CD4-positive, alpha-beta T cell treated with Interleukin-6 for 4 hours (primary cell): ENCODE measurements at regions not wholly inside any gene's neighbourhood (a gene's known extent, or its start where the extent isn't known, plus 50 kb on each side); places are given as distances from the start of the nearest gene placed in this dataset.

Experiments
- DNase-seq: peaks from one replicate; pipeline ENCODE4 v3.0.0-alpha.2; 2020; ENCODE audit warnings: mixed read lengths

DNA sequence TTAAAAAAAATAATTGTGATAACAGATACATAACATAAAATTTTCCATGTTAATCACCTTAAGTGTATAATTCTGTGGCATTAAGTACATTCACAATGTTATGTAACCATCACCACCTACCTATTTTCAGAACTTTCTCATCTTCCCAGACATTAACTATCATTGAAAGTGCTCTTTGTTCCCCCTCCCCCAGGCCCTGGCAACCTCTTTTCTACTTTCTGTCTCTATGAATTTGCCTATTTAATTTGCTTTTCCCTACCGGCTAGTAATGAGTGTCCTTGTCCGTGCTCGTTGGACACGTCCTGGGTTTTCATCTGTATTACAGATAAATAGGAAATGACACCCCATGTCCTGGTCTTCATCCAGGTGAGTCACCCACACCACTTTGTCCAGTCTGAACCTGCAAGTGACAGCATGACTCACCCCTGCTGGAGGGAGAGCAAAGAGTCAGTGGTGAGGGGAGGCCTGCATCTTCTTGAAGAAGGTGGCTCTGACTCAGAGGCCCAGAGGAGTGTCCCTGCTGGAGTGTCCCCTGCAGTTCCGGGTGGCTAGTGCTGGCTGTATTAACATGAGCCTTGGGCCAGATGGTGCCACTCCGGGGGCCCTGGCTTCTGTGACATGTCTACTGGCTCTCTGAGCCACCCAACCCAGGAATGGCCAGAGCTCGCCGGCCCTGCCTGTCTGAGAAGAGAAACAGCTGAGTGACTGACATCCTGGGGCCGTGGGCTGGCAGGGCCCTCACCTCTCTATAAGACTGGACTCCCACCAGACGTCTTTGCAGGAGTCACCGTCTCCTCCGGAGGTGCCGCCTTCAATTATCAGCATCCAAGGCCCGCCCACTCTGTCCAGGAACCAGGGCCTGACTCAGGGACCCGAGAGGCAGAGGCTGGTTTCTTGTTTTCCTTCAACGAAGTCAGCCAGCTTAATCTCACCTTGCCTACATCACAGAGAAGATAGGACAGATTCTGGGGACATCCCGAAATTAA, 503.2 kb upstream of the MKI67 start:
- DNase-seq, result no peak

DNA sequence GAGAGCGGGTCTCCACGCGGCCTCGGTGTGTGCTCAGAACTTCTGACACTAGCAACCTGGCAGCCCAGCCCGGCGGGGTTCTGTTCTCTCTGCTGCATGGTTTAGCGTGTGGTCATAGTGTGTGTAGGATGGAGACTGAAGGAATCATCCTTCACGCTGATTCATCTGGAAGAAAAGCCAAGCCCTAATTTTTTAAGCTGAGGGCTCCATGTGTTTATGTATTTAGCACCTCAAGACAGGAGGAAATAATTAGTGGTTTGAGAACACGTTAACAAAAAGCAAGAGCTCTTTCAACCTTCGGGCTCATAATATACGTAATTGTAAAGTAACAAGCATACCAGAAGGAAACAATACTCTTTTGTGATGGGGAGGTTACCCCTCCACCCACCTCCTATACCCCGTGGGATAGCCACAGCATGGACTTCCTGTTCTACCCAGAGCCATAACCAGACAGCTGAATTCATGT, 504.6 kb upstream of the MKI67 start:
- DNase-seq, result no peak

DNA sequence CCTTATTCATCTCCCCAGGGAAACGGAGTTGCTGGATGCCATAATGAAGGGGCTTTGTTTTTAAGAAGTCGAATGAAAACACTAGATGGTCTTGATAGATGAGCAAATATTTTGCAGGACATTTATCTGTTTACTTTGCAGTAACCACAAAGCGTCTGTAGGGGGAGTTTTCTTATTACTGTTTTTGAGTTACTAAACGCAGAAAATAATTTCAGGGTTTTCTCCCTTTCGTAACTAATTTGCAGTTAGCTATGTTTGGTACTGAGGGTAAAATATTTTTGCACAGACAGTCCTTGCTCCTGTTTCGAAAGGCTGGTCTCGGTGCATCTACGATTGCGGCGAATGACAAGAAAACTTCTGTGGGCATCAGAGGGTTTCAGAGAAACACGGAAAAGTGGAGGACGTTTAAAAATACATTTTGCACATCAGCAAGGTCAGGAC, 505.6 kb upstream of the MKI67 start:
- DNase-seq, result no peak

DNA sequence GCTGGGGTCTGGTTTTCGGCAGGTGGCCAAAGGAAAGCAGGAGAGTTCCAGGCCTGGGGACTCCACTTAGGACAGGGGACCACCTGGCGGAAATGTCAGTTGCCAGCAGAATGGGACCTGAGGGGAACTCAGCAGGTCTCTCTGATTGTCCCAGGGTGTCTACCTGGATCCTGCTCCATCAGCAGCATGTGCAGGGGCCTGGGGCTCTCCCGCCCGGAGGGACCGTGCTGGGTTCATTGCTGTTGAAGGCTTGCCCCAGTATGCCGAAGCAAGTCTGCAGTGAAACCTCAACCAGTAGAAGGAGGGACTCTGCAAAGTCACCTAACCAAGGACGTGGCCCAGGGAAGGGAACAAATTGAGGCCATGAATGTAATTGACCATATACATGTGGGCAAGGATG, 506.5 kb upstream of the MKI67 start:
- no peak for DNase-seq

DNA sequence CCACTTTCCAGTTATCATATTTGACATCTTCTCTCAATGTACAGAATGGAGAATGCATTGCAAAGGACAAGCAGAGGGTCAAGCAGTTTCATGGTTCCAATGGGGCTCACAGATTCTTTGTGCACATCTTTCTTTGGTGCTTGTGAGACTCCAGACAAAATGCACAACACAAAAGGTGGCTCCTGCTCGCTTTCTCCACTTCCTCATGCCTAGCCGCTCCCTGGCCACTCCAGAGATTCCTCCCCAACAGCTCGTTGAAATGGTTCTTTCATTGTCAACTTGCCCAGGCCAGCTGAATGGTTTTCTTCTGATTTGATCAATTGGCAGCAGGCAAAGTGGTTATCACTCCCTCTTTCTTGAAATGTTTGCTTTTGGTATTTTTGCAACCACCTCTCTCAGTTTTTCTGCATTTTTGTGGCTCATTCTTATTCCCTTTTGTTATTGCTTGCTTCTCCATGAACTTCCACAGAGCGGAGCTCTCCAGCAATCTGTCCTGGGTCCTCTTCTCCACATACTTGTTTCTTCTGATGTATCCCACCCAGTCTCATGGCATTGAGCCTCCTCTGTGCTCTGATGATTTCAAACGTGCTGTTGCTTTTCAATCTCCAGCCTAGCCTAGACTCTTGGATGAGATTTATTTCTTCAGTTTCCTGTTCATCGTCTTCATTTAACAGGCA, 507.8 kb upstream of the MKI67 start:
- DNase-seq, result no peak

DNA sequence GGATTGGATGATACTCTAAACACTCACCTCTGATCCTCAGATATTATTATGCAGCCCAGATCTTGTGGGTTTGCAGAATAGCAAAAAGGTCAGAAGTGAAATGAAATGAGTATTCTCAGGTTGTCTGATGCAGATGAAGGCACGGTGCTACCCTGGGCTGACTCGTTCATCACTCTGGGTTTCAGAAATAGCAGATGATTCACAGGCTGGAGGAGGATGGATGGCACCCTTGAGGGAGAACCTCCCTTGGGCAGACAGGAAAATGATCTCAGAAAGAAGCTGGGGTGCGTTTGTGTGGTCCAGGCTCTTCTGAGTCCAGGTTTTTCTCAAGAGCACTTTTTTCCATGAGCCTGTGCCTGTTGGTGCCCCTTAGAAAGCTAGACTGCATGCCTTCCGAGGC, 515.8 kb upstream of the MKI67 start:
- no peak for DNase-seq

DNA sequence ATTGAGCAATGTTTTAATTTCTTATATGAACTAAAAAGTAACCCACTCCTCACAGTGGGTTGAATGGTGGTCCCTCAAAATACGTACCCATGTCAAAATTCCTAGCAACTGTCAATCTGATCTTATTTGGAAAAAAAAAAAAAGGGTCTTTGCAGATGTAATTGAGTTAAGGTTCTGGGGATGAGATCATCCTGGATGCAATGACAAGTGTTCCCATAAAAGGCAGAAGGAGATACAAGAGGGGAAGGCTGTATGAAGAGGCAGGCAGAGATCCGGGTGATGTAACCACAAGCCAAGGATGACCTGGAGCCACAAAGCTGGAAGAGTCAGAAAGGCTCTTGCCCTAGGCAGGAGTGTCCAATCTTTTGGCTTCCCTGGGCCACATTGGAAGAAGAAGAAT, 516.3 kb upstream of the MKI67 start:
- DNase-seq, result no peak

DNA sequence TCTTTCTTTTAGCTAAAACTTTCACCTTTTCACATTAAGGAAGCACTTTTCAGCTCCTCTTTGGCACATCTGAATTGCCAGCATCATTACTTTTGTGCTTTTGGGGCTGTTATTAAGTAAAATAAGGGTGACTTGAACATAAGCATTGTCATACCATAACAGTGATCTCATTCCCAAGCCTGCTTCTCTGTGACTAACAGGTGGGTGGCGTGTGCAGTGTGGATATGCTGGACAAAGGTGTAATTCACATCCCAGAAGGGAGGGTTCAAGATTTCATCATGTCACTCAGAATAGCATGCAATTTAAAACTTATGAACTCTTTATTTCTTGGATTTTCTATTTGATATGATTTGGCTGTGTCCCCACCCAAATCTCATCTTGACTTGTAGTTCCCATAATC, 517.4 kb upstream of the MKI67 start:
- no peak for DNase-seq

DNA sequence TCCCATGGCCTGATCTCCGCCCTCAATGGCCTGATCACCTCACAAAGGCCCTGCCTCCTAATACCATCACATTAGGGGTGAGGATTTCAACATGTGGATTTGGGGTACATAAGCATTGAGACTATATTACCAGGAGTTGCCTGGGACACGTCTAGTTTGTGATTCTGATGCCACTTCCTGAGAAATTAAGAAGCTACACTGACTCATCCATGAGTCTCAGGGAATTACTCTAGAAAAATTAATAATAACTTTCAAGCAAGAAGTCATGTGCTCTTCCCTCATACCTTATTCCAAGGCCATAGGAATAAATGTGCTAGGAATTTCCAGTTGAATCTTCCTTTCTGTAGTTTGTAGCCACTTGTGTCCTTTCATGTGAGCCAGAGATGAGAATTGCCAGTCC, 519.3 kb upstream of the MKI67 start:
- DNase-seq, result no peak

DNA sequence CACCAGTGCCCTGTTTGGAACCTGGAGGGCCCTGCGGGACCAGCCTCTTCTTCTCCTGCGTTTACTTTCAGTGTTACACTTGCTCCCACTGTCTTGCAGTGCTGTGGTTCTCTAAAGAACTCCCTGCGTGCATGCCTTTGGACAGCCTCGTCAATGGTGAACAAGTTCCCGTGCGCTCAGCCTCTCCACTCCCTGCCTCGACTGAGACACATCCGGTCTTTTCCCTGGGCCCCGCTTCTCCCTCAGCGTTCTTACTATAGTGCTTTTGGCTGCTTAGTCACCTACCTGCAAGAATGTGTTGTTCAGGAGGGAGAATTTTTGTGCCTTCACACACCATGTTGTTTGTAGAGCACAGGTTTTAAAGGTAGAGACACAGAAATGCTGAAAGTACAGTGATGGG, 520.7 kb upstream of the MKI67 start:
- DNase-seq, result no peak

DNA sequence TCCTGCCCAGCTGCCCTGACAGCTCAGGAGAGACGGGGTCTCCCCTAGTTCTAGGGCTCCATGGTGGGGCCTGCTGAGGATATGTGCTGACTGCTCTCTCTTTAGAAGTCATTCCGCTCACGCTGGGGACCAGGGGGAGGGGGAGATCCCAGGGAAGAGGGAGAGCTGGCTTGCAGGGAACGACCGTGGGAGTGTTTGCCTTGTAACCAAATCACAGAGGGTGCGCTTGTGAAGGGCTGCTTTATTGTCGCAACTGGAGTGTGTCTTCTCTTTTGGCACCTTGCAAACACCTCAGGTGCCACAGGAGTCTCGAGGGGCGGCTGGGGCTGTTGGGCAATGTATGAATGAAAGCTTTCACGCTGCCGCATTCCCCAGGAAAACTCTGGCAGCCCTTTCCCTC, 531.3 kb upstream of the MKI67 start:
- no peak for DNase-seq

DNA sequence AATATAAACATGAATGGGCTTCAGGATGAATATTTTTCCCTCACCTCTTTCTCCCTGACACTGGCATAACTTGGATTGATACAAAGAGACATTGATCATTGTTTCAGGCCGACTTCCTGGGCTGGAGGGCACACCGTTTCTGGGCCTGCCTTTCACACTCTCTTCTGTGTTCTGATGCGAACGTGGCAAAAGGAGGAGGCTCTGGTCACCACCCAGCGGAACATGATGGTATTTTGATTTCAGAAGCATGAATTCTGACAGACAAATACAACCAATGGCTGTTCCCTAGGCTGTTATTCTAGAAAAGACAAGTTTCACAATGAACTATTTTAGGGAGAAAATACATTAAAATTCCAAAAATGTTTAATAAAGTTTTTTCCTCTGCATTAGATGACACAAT, 534.5 kb upstream of the MKI67 start:
- no peak for DNase-seq

DNA sequence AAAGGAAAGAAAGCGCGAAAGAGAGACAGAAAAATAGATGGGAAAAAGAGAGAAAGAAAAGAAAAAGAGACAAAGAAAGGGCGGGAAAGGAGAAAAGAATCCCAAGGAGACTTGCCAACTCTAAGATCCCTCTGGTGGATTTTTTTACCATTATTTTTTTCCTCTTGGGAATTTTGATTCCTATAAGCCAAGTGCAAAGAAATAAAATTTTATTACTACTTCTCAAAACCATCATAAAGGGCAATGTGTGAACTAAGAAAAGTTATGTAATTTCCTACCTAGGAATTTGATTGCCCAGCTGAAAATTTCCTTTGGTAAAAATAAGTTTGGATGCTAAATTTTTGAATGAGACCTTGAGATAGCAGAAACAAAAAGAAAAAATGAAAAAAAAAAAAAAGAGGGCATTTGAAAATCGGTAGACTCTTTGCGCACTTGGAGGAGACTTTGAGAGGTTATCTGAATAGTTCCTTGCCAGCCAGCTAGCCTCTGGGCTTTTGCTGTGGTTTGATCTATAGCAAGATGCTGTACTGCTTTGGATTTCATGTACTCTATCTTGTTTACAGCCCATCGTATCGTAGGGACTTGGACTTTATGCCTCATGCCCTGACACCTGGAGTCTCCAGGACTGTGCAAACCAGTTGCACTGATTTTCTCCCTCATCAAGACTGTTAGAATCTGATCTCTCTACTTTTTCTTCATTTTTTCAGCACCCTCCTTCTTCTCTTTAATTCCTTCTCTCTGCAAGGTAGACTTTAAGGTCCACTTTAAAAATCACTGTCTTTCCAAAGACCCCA, 535.4 kb upstream of the MKI67 start:
- DNase-seq, result no peak

DNA sequence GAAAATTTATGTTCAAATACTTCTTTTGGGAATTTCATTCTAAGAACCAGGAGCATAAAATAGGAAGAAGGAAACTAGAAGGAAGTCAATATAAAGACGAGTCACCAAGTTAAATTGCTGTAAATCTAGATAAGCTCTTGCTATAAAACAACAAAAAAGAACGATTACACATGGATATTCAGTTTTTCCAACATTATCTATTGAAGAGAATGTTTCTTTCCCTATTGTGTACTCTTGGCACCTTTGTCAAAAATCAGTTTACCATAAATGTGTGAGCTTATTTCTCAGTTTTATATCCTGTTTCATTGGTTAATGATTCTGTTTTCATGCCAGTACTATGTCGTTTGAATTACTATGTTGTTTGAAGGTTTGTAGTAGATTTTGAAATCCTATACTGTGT, 536.3 kb upstream of the MKI67 start:
- no peak for DNase-seq

DNA sequence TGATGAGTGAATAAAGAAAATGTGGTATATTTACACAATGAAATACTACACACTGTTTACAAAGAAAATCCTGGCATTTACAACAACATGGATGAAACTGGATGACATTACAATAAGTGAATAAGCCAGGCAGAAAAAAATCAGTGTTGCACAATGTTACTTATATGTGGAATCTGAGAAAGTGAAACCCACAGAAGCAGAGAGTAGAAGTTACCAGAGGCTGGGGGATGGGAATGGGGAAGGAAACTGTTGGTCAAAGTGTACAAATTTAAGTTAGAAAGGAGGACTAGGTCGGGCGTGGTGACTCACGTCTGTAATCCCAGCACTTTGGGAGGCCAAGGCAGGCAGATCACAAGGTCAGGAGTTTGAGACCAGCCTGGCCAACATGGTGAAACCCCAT, 538.5 kb upstream of the MKI67 start:
- DNase-seq, result no peak

DNA sequence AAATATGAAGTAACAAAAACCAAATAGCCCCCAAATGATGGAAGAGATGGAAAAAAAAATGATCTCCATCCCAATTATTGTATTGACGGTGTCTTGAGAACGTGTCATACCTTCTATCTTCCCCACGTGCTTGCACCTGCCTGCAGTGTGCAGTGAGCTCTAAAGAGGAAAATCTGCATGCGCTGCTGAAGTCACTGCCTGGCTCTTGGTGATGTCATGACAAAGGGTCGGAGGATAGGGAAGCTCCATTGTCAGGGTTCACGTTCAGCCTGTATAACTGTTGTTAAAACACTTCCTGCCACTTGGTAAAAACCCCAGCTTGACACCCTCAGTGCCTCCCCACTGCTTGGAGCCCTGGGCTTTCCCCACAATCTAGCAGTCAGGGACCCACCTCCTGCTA, 549.2 kb upstream of the MKI67 start:
- no peak for DNase-seq

DNA sequence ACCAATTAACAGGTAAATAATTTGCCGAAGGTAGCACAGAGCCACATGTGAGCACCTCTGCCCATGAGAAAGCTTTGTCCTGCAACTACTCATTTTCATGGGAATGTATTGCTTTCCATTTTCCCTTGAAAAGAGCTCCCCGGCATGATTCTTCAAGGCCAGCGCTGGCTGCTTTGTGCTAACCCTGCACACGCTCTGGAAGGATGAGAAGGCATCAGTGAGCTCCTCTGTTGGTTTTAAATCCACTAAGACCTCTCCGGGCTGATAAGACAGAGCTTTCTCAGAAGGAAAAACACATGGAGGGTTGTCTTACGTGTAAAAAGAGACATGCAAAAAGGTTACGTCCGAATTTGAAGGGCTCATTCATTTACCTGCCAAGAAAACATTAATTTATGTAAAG, 553.9 kb upstream of the MKI67 start:
- DNase-seq, result no peak

DNA sequence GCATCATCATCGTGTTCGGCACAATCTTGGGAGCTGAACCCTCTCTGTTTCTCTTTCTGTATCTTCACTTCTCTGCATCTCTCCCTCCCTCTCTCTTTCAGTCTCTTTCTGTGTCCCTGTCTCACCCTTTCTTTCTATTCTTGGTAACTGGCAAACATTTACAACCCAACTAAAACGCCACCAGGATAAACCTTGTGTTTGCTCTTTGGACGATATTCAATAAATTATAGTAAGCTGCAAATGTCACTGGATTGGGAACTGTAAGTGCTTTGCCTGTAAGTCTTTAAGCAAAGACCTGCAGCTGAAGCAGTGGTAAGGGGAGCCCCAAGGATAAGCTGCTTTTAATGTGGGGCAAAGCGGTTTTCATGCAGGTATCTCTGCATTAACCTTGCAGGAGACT, 558.0 kb upstream of the MKI67 start:
- no peak for DNase-seq

DNA sequence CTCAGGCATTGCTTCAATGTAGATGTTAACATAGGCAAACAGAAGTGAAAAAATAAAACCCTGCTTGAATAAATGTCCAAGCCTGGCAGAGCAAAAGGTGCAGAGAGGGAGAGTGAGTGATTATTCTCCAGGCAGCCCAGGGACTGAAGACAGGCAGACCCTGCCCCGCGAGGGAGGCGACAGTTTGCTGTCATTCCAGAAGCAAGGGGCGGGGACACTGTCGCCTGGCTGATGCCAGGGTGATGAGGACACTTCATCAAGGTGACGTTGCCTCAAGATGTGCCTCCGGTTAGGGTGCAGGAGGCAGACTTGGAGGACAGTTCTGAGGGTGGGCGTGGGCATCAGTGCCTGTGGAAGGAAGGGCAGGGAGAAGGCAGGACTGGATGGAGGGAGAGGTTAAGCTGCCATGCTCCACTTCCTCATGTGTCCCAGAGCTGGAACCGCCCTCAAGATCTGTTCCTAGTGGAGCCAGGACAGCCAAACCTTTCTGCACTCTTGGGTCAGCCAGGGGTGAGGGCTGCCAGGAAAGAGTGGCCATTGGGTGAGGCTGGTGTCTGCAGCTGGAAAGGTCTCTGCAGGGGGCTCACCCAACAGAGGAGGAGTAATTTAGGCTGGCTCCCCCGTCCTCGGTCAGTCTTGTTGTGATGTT, 560.5 kb upstream of the MKI67 start:
- no peak for DNase-seq

DNA sequence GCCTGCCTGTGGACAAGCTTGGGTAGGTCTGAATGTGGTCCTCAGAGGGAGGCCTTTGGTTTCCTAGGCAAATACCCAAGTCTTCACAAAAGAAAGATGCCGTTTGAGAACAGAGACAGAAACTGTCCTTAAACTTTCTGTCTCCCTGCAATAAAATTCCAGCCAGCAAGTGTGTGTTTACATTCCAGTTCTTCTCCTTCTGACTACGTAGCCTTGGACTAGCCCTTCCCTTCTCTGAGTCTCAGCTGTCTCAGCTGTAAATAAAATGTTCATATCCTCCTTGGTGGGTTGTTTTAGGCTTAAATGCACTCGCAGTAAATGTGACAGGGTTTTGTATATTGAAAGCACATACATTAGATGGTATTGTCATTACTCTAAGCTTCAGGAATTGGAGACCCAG, 561.2 kb upstream of the MKI67 start:
- no peak for DNase-seq

DNA sequence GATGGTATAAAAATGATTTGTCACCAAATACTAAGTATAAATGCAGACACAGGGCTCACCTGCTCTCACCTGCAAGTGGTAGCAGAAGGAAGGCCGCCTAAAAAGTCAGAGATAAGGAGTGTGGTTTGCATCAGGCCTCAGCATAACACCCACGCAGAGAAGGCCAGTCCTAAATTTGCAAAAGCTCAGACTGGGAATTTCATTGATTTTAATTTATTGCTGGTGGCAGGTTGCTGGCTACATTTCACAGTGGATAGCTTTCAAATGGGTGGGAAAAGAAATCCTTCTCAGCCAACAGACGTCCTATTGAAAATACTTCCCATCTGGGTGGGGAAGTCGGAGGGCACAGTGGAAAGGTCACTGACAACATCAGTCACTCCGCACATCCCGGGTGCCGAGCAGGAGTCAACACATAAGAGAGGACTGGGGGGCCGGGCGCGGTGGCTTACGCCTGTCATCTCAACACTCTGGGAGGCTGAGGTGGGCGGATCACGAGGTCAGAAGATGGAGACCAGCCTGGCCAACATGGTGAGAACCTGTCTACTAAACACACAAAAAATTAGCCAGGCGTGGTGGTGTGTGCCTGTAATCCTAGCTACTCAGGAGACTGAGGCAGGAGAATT, 561.8 kb upstream of the MKI67 start:
- DNase-seq, result no peak

DNA sequence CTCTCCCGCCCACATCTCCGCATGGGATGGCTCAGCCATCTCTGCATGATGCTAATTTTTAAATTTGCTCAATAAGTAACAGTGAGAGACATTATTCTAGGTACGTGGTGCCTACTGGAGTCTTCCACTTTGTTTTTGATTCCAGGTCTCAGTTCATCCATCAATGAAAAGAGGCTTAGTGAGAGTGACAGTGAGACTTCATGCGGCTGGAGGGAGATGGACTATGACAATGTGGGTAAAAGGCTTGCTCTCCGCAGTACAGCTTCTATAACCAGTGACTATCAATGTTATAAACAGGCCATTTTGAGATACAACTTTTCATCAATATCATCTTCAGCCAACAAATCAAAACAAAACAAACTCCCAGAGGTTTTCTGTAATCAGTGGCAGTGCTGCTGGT, 563.4 kb upstream of the MKI67 start:
- no peak for DNase-seq
